ENCODE measurements at regions not wholly inside any gene's neighbourhood (a gene's known extent, or its start where the extent isn't known, plus 50 kb on each side); places are given as distances from the start of the nearest gene placed in this dataset.

GRCh38 chr1:83725735-83726360, 273.1 kb downstream of the TTLL7 start:
- DNase-seq (ENCODE audit: low read depth): no peak

GRCh38 chr1:83718338-83718737, 280.6 kb downstream of the TTLL7 start:
- DNase-seq (ENCODE audit: low read depth): no peak

GRCh38 chr1:83717785-83718184, 281.1 kb downstream of the TTLL7 start:
- no peak for DNase-seq (ENCODE audit: low read depth)

- no peak for DNase-seq (ENCODE audit: low read depth)
Observed at GRCh38 chr1:83716641-83717040, 282.3 kb downstream of the TTLL7 start.

GRCh38 chr1:83715550-83715949, 283.4 kb downstream of the TTLL7 start:
- DNase-seq (ENCODE audit: low read depth): no peak

GRCh38 chr1:83709662-83710061, 289.3 kb downstream of the TTLL7 start:
- no peak for DNase-seq (ENCODE audit: low read depth)

- no peak for DNase-seq (ENCODE audit: low read depth)
Observed at GRCh38 chr1:83706354-83706938, 292.5 kb downstream of the TTLL7 start.

- no peak for DNase-seq (ENCODE audit: low read depth)
Observed at GRCh38 chr1:83705091-83705490, 293.8 kb downstream of the TTLL7 start.

GRCh38 chr1:83704350-83704749, 294.6 kb downstream of the TTLL7 start:
- no peak for DNase-seq (ENCODE audit: low read depth)

GRCh38 chr1:83702356-83702755, 296.6 kb downstream of the TTLL7 start:
- DNase-seq (ENCODE audit: low read depth): no peak

GRCh38 chr1:83701355-83701754, 297.6 kb downstream of the TTLL7 start:
- DNase-seq (ENCODE audit: low read depth): no peak

- no peak for DNase-seq (ENCODE audit: low read depth)
Observed at GRCh38 chr1:83698644-83699043, 300.3 kb downstream of the TTLL7 start.

GRCh38 chr1:83697961-83698360, 301.0 kb downstream of the TTLL7 start:
- no peak for DNase-seq (ENCODE audit: low read depth)

- DNase-seq (ENCODE audit: low read depth): no peak
Observed at GRCh38 chr1:83697220-83697619, 301.7 kb downstream of the TTLL7 start.

GRCh38 chr1:83694449-83694848, 304.5 kb downstream of the TTLL7 start:
- no peak for DNase-seq (ENCODE audit: low read depth)

- peak; percentile 18 for DNase-seq (ENCODE audit: low read depth)
Observed at GRCh38 chr1:83693427-83694126, 305.4 kb downstream of the TTLL7 start.

GRCh38 chr1:83692524-83693381, 306.2 kb downstream of the TTLL7 start:
- DNase-seq (ENCODE audit: low read depth): peak; percentile 45

GRCh38 chr1:83691953-83692500, 306.9 kb downstream of the TTLL7 start:
- DNase-seq (ENCODE audit: low read depth): no peak

- DNase-seq (ENCODE audit: low read depth): no peak
Observed at GRCh38 chr1:83689921-83690868, 308.7 kb downstream of the TTLL7 start.

GRCh38 chr1:83682132-83682531, 316.8 kb downstream of the TTLL7 start:
- no peak for DNase-seq (ENCODE audit: low read depth)

- DNase-seq (ENCODE audit: low read depth): peak; percentile 27
Observed at GRCh38 chr1:83676106-83676505, 322.8 kb downstream of the TTLL7 start.
